IMR-90 (cell line): ENCODE measurements at regions not wholly inside any gene's neighbourhood (a gene's known extent, or its start where the extent isn't known, plus 50 kb on each side); places are given as distances from the start of the nearest gene placed in this dataset.

Source experiments
- ATAC-seq: fragments of 200-7000 bp; cut with Tn5 transposase; 2 replicates; pipeline ENCODE4 v1.9.1; 2020; ENCODE audit warnings: low read depth, mild to moderate bottlenecking, moderate library complexity
- BruUV-seq: library from RNA; stranded (reverse); fragments of 400-500 nt; replicated peaks from 2 replicates; lab custom pipeline; 2021; lab: Mats Ljungman, UMichigan
- CTCF ChIA-PET: fragments of 300-600 bp; formaldehyde crosslinking; extraction: SDS; loops from one replicate; lab custom pipeline; 2021; ENCODE audit warnings: antibody characterized with exemption; lab: Yijun Ruan, JAX
- POLR2A ChIA-PET: fragments of 300-600 bp; sonication (Branson Sonifier 250); formaldehyde crosslinking; loops from one replicate; lab custom pipeline; 2022; ENCODE audit warnings: antibody characterized with exemption; ENCODE audit not compliant: unreplicated experiment; lab: Charles Lee
- DNase-seq: peaks from one replicate; pipeline ENCODE4 v3.0.0; 2013
- H2AFZ ChIP-seq: replicated peaks from 2 replicates; pipeline ENCODE3; 2013; ENCODE audit warnings: low read length, mild to moderate bottlenecking; ENCODE audit not compliant: poor library complexity
- H2AK5ac ChIP-seq: 2 replicates; pipeline ENCODE4 v1.6.1; 2013; ENCODE audit warnings: low read depth, low read length, inconsistent platforms
- H2AK9ac ChIP-seq: replicated peaks from 2 replicates; pipeline ENCODE3; 2013; ENCODE audit warnings: mild to moderate bottlenecking, low read depth, low read length, moderate library complexity; ENCODE audit not compliant: poor library complexity
- H2BK120ac ChIP-seq: 2 replicates; pipeline ENCODE4 v1.6.1; 2013; ENCODE audit warnings: low read depth, low read length, inconsistent platforms
- H2BK15ac ChIP-seq: 3 replicates; pipeline ENCODE4 v1.6.1; 2013; ENCODE audit warnings: low read depth, low read length, inconsistent platforms
- H2BK20ac ChIP-seq: 2 replicates; pipeline ENCODE4 v1.6.1; 2013; ENCODE audit warnings: low read depth, mild to moderate bottlenecking, inconsistent platforms, low read length, moderate library complexity
- H2BK5ac ChIP-seq: 2 replicates; pipeline ENCODE4 v1.6.1; 2013; ENCODE audit warnings: mild to moderate bottlenecking, low read depth, low read length, inconsistent platforms; ENCODE audit not compliant: poor library complexity, severe bottlenecking
- H3K14ac ChIP-seq: replicated peaks from 2 replicates; pipeline ENCODE4 v1.6.1; 2013; ENCODE audit warnings: low read depth, low read length, inconsistent platforms
- H3K18ac ChIP-seq: 2 replicates; pipeline ENCODE4 v1.6.1; 2013; ENCODE audit warnings: low read depth, low read length, control low read depth
- H3K23ac ChIP-seq: 2 replicates; pipeline ENCODE4 v1.6.1; 2013; ENCODE audit warnings: low read depth, low read length, inconsistent platforms
- H3K27ac ChIP-seq: 2 replicates; pipeline ENCODE4 v1.5.1; 2013; ENCODE audit warnings: mild to moderate bottlenecking, control low read depth, low read length; ENCODE audit not compliant: insufficient read depth
- H3K27me3 ChIP-seq: 2 replicates; pipeline ENCODE4 v1.6.1; 2013; ENCODE audit warnings: low read length; ENCODE audit not compliant: control insufficient read depth, insufficient read depth
- H3K36me3 ChIP-seq: 2 replicates; pipeline ENCODE4 v1.6.1; 2013; ENCODE audit warnings: low read length, mixed read lengths; ENCODE audit not compliant: control insufficient read depth, insufficient read depth
- H3K4ac ChIP-seq: 2 replicates; pipeline ENCODE4 v1.6.1; 2013; ENCODE audit warnings: low read depth, low read length, inconsistent platforms
- H3K4me1 ChIP-seq: 2 replicates; pipeline ENCODE4 v1.6.1; 2013; ENCODE audit warnings: low read length, mixed read lengths; ENCODE audit not compliant: control insufficient read depth, insufficient read depth
- H3K4me2 ChIP-seq: 2 replicates; pipeline ENCODE4 v1.6.1; 2013; ENCODE audit warnings: low read depth, mild to moderate bottlenecking, control low read depth, low read length, moderate library complexity
- H3K4me3 ChIP-seq: 2 replicates; pipeline ENCODE4 v1.5.1; 2013; ENCODE audit warnings: low read depth, mild to moderate bottlenecking, control low read depth, low read length, moderate library complexity; ENCODE audit not compliant: insufficient read depth
- H3K56ac ChIP-seq: 2 replicates; pipeline ENCODE4 v1.6.1; 2013; ENCODE audit warnings: low read length, inconsistent platforms; ENCODE audit not compliant: insufficient read depth; ENCODE audit errors: extremely low read depth
- H3K79me1 ChIP-seq, 2 experiments: 2 replicates each; pipeline ENCODE4 v1.6.1; 2013; ENCODE audit warnings: low read length in 2 of 2, inconsistent platforms in 1 of 2, low read depth in 1 of 2
- H3K9ac ChIP-seq: 2 replicates; pipeline ENCODE4 v1.6.1; 2013; ENCODE audit warnings: low read depth, low read length, control low read depth
- H3K9me1 ChIP-seq: 2 replicates; pipeline ENCODE4 v1.6.1; 2013; ENCODE audit warnings: low read length, inconsistent platforms; ENCODE audit not compliant: insufficient read depth
- H3K9me3 ChIP-seq: 2 replicates; pipeline ENCODE4 v1.6.1; 2013; ENCODE audit warnings: low read length; ENCODE audit not compliant: control insufficient read depth, insufficient read depth
- H4K20me1 ChIP-seq: 2 replicates; pipeline ENCODE4 v1.6.1; 2013; ENCODE audit warnings: low read length, inconsistent platforms; ENCODE audit not compliant: insufficient read depth
- H4K5ac ChIP-seq: 2 replicates; pipeline ENCODE4 v1.6.1; 2013; ENCODE audit warnings: mild to moderate bottlenecking, low read depth, low read length, control low read depth
- H4K8ac ChIP-seq, 2 experiments: 2 replicates each; pipeline ENCODE4 v1.6.1; 2013; ENCODE audit warnings: low read depth in 2 of 2, low read length in 2 of 2, control low read depth in 1 of 2, inconsistent platforms in 1 of 2
- H4K91ac ChIP-seq: 2 replicates; pipeline ENCODE4 v1.6.1; 2013; ENCODE audit warnings: low read depth, low read length, inconsistent platforms; ENCODE audit not compliant: insufficient read depth
- BHLHE40 ChIP-seq: fragments of 150-350 bp; IDR thresholded peaks from 2 replicates; pipeline ENCODE4 v1.6.1; 2016; ENCODE audit warnings: mild to moderate bottlenecking, low read depth, low read length
- CEBPB ChIP-seq: IDR thresholded peaks from 2 replicates; pipeline ENCODE4 v1.6.1; 2012; ENCODE audit warnings: low read depth, low read length, improper control_type of control experiment
- CHD1 ChIP-seq: IDR thresholded peaks from 2 replicates; pipeline ENCODE4 v1.6.1; 2012; ENCODE audit warnings: low read depth, low read length, improper control_type of control experiment
- MAZ ChIP-seq: IDR thresholded peaks from 2 replicates; pipeline ENCODE4 v1.6.1; 2012; ENCODE audit warnings: low read depth, mild to moderate bottlenecking, low read length, improper control_type of control experiment, moderate library complexity, borderline replicate concordance
- MXI1 ChIP-seq: IDR thresholded peaks from 2 replicates; pipeline ENCODE4 v1.6.1; 2012; ENCODE audit warnings: low read depth, mild to moderate bottlenecking, low read length, moderate library complexity, borderline replicate concordance
- POLR2A ChIP-seq: IDR thresholded peaks from 2 replicates; pipeline ENCODE4 v1.6.1; 2012; ENCODE audit warnings: mild to moderate bottlenecking, low read depth, low read length
- RAD21 ChIP-seq: IDR thresholded peaks from 2 replicates; pipeline ENCODE4 v1.6.1; 2012; ENCODE audit warnings: low read length, improper control_type of control experiment
- RCOR1 ChIP-seq: IDR thresholded peaks from 2 replicates; pipeline ENCODE4 v1.6.1; 2012; ENCODE audit warnings: mild to moderate bottlenecking, low read length, improper control_type of control experiment; ENCODE audit not compliant: insufficient replicate concordance
- WGBS, 2 experiments: methylation state at CpG; one replicate each; pipeline versions ENCODE4 v1.1.5 to v1.1.7; 2013; ENCODE audit warnings: missing lambda C conversion rate in 2 of 2; ENCODE audit not compliant: insufficient read length in 1 of 2; ENCODE audit errors: extremely low coverage in 2 of 2; 5-methylcytosine and 5-hydroxymethylcytosine counted together
- dilution Hi-C: fragments of 300-500 bp; cut with HindIII; formaldehyde crosslinking; loops from one replicate; pipeline ENCODE4 v1.14.3; 2018; ENCODE audit warnings: low sequenced_read_pairs; ENCODE audit not compliant: unreplicated experiment
- in situ Hi-C: fragments of 300-500 bp; cut with MboI; formaldehyde crosslinking; loops from 3 replicates; pipeline ENCODE4 v1.14.3; 2019; ENCODE audit warnings: low sequenced_read_pairs, inconsistent platforms, mixed read lengths
- intact Hi-C: fragments of 100-400 bp; cut with micrococcal nuclease; formaldehyde crosslinking; loops from 2 replicates; pipeline ENCODE4 v1.10.0; 2022
- TF ChIP-seq, protein P1 (sequence below): fragments of 150-350 bp; IDR thresholded peaks from 2 replicates; pipeline ENCODE4 v1.6.1; 2016; ENCODE audit warnings: low read depth, mild to moderate bottlenecking, low read length, moderate library complexity, borderline replicate concordance
- TF ChIP-seq, protein P2 (sequence below): fragments of 150-350 bp; IDR thresholded peaks from 2 replicates; pipeline ENCODE4 v1.6.1; 2017; ENCODE audit warnings: mild to moderate bottlenecking, antibody characterized with exemption, low read length, low read depth

DNA sequence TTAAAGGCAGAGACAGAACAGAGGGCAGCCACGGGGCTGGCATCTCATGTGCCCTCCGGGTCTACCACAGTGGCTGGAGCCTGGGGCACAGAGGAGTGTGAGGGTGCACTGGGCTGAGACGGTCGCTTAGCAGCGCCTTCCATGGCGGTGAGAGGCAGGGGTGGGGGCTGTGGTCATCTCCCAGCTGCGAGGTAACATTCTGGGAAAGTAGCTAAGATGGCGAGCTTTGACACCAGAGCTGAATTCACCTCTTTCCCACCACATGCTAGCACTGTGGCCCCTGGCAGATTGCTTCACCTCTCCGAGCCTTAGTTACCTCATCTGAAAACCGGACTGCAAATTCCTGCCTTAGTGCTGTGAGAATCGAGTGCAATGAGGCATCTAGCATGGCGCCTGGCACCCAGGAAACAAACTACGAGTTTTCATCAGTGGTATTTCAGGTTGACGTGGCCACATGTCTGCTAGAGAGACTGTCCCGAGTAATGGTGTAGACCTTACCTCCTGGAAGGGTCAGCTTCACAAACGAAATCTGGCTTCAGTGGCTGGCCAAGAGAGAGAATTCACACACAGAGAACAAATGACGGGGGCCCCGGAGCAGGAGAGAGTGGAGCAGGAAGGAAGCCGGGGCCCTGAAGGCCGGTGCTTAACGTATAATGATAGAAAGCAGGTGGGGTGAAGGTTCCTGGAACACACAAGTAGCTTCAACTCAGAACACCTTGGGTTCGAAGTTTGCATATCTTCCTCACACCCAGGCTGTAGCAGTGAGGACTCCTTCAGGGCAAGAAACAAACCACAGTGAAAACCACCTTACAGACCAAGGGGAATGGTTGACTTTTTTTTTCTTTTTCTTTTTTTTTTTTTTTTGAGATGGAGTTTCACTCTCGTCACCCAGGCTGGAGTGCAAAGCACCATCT, 63.9 kb upstream of the RPH3AL start (continued):
- TF ChIP-seq CEBPB: no peak

DNA sequence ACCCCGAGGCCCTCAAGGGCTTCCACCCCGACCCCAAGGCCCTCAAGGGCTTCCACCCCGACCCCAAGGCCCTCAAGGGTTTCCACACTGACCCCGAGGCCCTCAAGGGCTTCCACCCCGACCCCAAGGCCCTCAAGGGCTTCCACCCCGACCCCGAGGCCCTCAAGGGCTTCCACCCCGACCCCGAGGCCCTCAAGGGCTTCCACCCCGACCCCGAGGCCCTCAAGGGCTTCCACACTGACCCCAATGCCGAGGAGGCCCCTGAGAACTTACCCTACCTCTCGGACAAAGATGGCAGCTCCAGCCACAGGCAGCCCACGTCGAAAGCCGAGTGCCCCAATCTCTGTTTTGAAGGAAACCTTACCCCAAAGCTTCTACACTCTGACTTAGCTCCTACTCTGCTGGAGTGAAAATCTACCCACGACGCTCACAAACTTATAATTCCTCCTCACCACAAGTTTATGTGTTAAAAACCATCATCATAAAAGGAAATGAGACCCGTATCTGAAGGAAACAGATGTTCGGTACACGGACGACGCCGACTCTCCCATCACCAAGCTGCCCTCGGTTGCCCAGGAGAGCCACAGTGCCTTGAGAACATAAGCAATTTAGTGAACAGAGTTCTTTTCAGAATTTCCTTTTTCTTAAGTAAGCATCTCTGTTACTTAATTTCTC, 61.2 kb upstream of the RPH3AL start:
- no peak overlapping the region for H3K4ac ChIP-seq
- WGBS, 2 experiments: 97% methylated on average over 6 of the region's 25 CpGs; no CpG with 5 or more reads in 1 of the 2 experiments
- H2BK20ac ChIP-seq: no peak overlapping the region
- H3K9ac ChIP-seq: no peak overlapping the region
- H3K79me1 ChIP-seq: peaks cover 0 to 12% of the 10 kb centered on the region in 2 experiments; a peak in 3 of 4 replicates
- no peaks in the 10 kb centered on the region for H3K27me3 ChIP-seq
- H4K91ac ChIP-seq: no peak overlapping the region
- intact Hi-C loops (loop anchor here (2.0 to 5.0 kb wide), 2 partner anchors 567 to 583 kb away; partner anchors contain the start of gene TIMM22), in situ Hi-C loops (no loop called here), dilution Hi-C loops (no loop called here)
- no peak overlapping the region for H2AFZ ChIP-seq
- ChIA-PET POLR2A (no interaction called here), CTCF (no interaction called here)
- H3K36me3 ChIP-seq: no peaks in the 10 kb centered on the region; the same call in 1 of the 2 replicates
- H3K23ac ChIP-seq: no peak overlapping the region
- peaks cover 4% of the 10 kb centered on the region for H3K4me1 ChIP-seq
- ATAC-seq (no peak), DNase-seq (no peak)
- no peak overlapping the region for H4K8ac ChIP-seq
- no peak overlapping the region for H2AK9ac ChIP-seq
- no peaks in the 10 kb centered on the region for H3K9me3 ChIP-seq
- H3K27ac ChIP-seq: no peak overlapping the region
- H3K4me2 ChIP-seq: no peak overlapping the region
- no peak overlapping the region for H3K4me3 ChIP-seq
- H2AK5ac ChIP-seq: no peak overlapping the region
- no peak overlapping the region for H2BK15ac ChIP-seq
- no peak overlapping the region for H2BK120ac ChIP-seq
- H3K9me1 ChIP-seq: no peaks in the 10 kb centered on the region
- no peaks in the 10 kb centered on the region for H4K20me1 ChIP-seq
- BruUV-seq: no TSS peak
- no peak overlapping the region for H3K18ac ChIP-seq
- H3K14ac ChIP-seq: no peak overlapping the region
- H4K5ac ChIP-seq: no peak overlapping the region
- H3K56ac ChIP-seq: no peak overlapping the region
- H2BK5ac ChIP-seq: no peak overlapping the region
- TF ChIP-seq MAZ (no peak), BHLHE40 (no peak), CEBPB (no peak), CHD1 (no peak), POLR2A (no peak), RAD21 (no peak), MXI1 (no peak), RCOR1 (no peak)
- TF ChIP-seq, protein P1, sequence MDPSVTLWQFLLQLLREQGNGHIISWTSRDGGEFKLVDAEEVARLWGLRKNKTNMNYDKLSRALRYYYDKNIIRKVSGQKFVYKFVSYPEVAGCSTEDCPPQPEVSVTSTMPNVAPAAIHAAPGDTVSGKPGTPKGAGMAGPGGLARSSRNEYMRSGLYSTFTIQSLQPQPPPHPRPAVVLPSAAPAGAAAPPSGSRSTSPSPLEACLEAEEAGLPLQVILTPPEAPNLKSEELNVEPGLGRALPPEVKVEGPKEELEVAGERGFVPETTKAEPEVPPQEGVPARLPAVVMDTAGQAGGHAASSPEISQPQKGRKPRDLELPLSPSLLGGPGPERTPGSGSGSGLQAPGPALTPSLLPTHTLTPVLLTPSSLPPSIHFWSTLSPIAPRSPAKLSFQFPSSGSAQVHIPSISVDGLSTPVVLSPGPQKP: no peak
- TF ChIP-seq, protein P2, sequence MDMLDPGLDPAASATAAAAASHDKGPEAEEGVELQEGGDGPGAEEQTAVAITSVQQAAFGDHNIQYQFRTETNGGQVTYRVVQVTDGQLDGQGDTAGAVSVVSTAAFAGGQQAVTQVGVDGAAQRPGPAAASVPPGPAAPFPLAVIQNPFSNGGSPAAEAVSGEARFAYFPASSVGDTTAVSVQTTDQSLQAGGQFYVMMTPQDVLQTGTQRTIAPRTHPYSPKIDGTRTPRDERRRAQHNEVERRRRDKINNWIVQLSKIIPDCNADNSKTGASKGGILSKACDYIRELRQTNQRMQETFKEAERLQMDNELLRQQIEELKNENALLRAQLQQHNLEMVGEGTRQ: no peak
